ENCODE measurements at regions not wholly inside any gene's neighbourhood (a gene's known extent, or its start where the extent isn't known, plus 50 kb on each side); places are given as distances from the start of the nearest gene placed in this dataset.

GRCh38 chr4:170651786-170652185, 562.0 kb upstream of the AADAT start:
- H3K27ac ChIP-seq (ENCODE audit: low read depth, low read length) = no peak overlapping the region
- no peak overlapping the region for H2AFZ ChIP-seq (ENCODE audit: low read depth, low read length)
- no peaks in the 10 kb centered on the region for H3K4me1 Mint-ChIP-seq (ENCODE audit: low read depth, unreplicated experiment)

GRCh38 chr4:170627418-170627817, 537.7 kb upstream of the AADAT start:
- Histone ChIP-seq H3K79me2 (ENCODE audit: insufficient read depth, low read length) (no peaks in the 10 kb centered on the region), H2AFZ (ENCODE audit: low read depth, low read length) (no peak overlapping the region), H3K4me1 (ENCODE audit: insufficient read depth, low read length) (no peaks in the 10 kb centered on the region), H3K4me3 (ENCODE audit: insufficient read depth, low read depth, low read length) (no peak overlapping the region), H3K27ac (ENCODE audit: low read depth, low read length) (no peak overlapping the region), H3K9me3 (ENCODE audit: insufficient read depth, low read depth, low read length) (peaks cover 4% of the 10 kb centered on the region), H3K9ac (ENCODE audit: low read length) (no peak overlapping the region), H3K4me2 (ENCODE audit: low read length) (no peak overlapping the region), H3K27me3 (ENCODE audit: insufficient read depth, low read length) (no peaks in the 10 kb centered on the region), H3K36me3 (ENCODE audit: insufficient read depth, low read length) (no peaks in the 10 kb centered on the region), H4K20me1 (ENCODE audit: insufficient read depth, low read length) (no peaks in the 10 kb centered on the region)
- FAIRE-seq (no peak), DNase-seq (ENCODE audit: low read depth) (no peak)
- Mint-ChIP-seq H3K36me3 (ENCODE audit: low read depth, unreplicated experiment) (no peaks in the 10 kb centered on the region), H3K4me3 (ENCODE audit: unreplicated experiment) (no peak overlapping the region), H3K27me3 (ENCODE audit: low read depth, unreplicated experiment) (no peaks in the 10 kb centered on the region), H3K9me3 (ENCODE audit: unreplicated experiment) (peaks cover 2% of the 10 kb centered on the region), H3K4me1 (ENCODE audit: low read depth, unreplicated experiment) (no peaks in the 10 kb centered on the region), H3K27ac (ENCODE audit: unreplicated experiment) (no peak overlapping the region)
- TF ChIP-seq EZH2 (IDR thresholded peaks at IDR 0.05; ENCODE audit: insufficient read depth, low read length) = no peak
- no peak for TF ChIP-seq CTCF (IDR thresholded peaks at IDR 0.05; ENCODE audit: insufficient read depth, low read depth, low read length)

More at GRCh38 chr4:170651786-170652185, 562.0 kb upstream of the AADAT start:
- Histone ChIP-seq H3K9ac (ENCODE audit: low read length) (no peak overlapping the region), H3K36me3 (ENCODE audit: insufficient read depth, low read length) (no peaks in the 10 kb centered on the region), H3K4me3 (ENCODE audit: insufficient read depth, low read depth, low read length) (no peak overlapping the region), H3K27me3 (ENCODE audit: insufficient read depth, low read length) (no peaks in the 10 kb centered on the region), H3K4me1 (ENCODE audit: insufficient read depth, low read length) (no peaks in the 10 kb centered on the region), H3K79me2 (ENCODE audit: insufficient read depth, low read length) (no peaks in the 10 kb centered on the region), H3K9me3 (ENCODE audit: insufficient read depth, low read depth, low read length) (no peaks in the 10 kb centered on the region), H4K20me1 (ENCODE audit: insufficient read depth, low read length) (no peaks in the 10 kb centered on the region), H3K4me2 (ENCODE audit: low read length) (no peak overlapping the region)
- no peak overlapping the region for H3K4me3 Mint-ChIP-seq (ENCODE audit: unreplicated experiment)
- H3K27ac Mint-ChIP-seq (ENCODE audit: unreplicated experiment) = no peak overlapping the region
- no peaks in the 10 kb centered on the region for H3K27me3 Mint-ChIP-seq (ENCODE audit: low read depth, unreplicated experiment)
- DNase-seq (ENCODE audit: low read depth) (peak; percentile 22), FAIRE-seq (no peak)
- peaks cover 2% of the 10 kb centered on the region for H3K9me3 Mint-ChIP-seq (ENCODE audit: unreplicated experiment)
- no peaks in the 10 kb centered on the region for H3K36me3 Mint-ChIP-seq (ENCODE audit: low read depth, unreplicated experiment)
- TF ChIP-seq CTCF (IDR thresholded peaks at IDR 0.05; ENCODE audit: insufficient read depth, low read depth, low read length) = no peak
- no peak for TF ChIP-seq EZH2 (IDR thresholded peaks at IDR 0.05; ENCODE audit: insufficient read depth, low read length)

- TF ChIP-seq CTCF (IDR thresholded peaks at IDR 0.05; ENCODE audit: insufficient read depth, low read depth, low read length) (no peak), EZH2 (IDR thresholded peaks at IDR 0.05; ENCODE audit: insufficient read depth, low read length) (no peak)
- no peak for FAIRE-seq
Measured at GRCh38 chr4:170623899-170624298, 534.1 kb upstream of the AADAT start.

More at GRCh38 chr4:170623899-170624298, 534.1 kb upstream of the AADAT start:
- Histone ChIP-seq H4K20me1 (ENCODE audit: insufficient read depth, low read length) (no peaks in the 10 kb centered on the region), H3K9ac (ENCODE audit: low read length) (no peak overlapping the region), H3K9me3 (ENCODE audit: insufficient read depth, low read depth, low read length) (peaks cover 5% of the 10 kb centered on the region), H3K4me1 (ENCODE audit: insufficient read depth, low read length) (no peaks in the 10 kb centered on the region), H3K79me2 (ENCODE audit: insufficient read depth, low read length) (no peaks in the 10 kb centered on the region), H3K4me2 (ENCODE audit: low read length) (no peak overlapping the region), H3K4me3 (ENCODE audit: insufficient read depth, low read depth, low read length) (no peak overlapping the region), H3K27me3 (ENCODE audit: insufficient read depth, low read length) (no peaks in the 10 kb centered on the region), H3K27ac (ENCODE audit: low read depth, low read length) (no peak overlapping the region), H3K36me3 (ENCODE audit: insufficient read depth, low read length) (no peaks in the 10 kb centered on the region), H2AFZ (ENCODE audit: low read depth, low read length) (no peak overlapping the region)
- H3K36me3 Mint-ChIP-seq (ENCODE audit: low read depth, unreplicated experiment) = no peaks in the 10 kb centered on the region
- no peak overlapping the region for H3K27ac Mint-ChIP-seq (ENCODE audit: unreplicated experiment)
- no peak overlapping the region for H3K4me3 Mint-ChIP-seq (ENCODE audit: unreplicated experiment)
- no peaks in the 10 kb centered on the region for H3K9me3 Mint-ChIP-seq (ENCODE audit: unreplicated experiment)
- DNase-seq (ENCODE audit: low read depth) = no peak
- no peaks in the 10 kb centered on the region for H3K27me3 Mint-ChIP-seq (ENCODE audit: low read depth, unreplicated experiment)
- no peaks in the 10 kb centered on the region for H3K4me1 Mint-ChIP-seq (ENCODE audit: low read depth, unreplicated experiment)

Data from astrocyte (in vitro differentiated cells and primary cell).